Ascending aorta (tissue), 2 donors: ENCODE measurements at regions not wholly inside any gene's neighbourhood (a gene's known extent, or its start where the extent isn't known, plus 50 kb on each side); places are given as distances from the start of the nearest gene placed in this dataset.

Source experiments
- DNase-seq, 2 donors: peaks; one replicate each; pipeline ENCODE4 v3.0.0-alpha.2; 2019; ENCODE audit warnings: low spot score in 2 of 2
- H3K27ac ChIP-seq, 2 donors: fragments of 200-600 bp; sonication (generic); one replicate each; pipeline ENCODE4 v1.5.1; 2016 to 2017; ENCODE audit warnings: mild to moderate bottlenecking in 1 of 2
- H3K27me3 ChIP-seq: fragments of 200-600 bp; sonication (generic); one replicate; pipeline ENCODE4 v1.5.1; 2017
- H3K36me3 ChIP-seq, 2 donors: fragments of 200-600 bp; sonication (generic); one replicate each; pipeline ENCODE4 v1.5.1; 2016
- H3K4me1 ChIP-seq, 2 donors: fragments of 200-600 bp; sonication (generic); one replicate each; pipeline ENCODE4 v1.5.1; 2016 to 2017; ENCODE audit warnings: mild to moderate bottlenecking in 1 of 2
- H3K4me3 ChIP-seq, 2 donors: fragments of 200-600 bp; sonication (generic); one replicate each; pipeline ENCODE4 v1.5.1; 2016 to 2017; ENCODE audit warnings: mild to moderate bottlenecking in 1 of 2
- H3K9me3 ChIP-seq, 2 donors: fragments of 200-600 bp; sonication (generic); one replicate each; pipeline ENCODE4 v1.5.1; 2016
- intact Hi-C: fragments of 100-400 bp; cut with DNase I; formaldehyde crosslinking; loops from one replicate; pipeline ENCODE4 v1.15.1; 2023
- TF ChIP-seq, protein P1 (sequence below), 3 experiments: fragments of 200-600 bp in 2 of 3; fragments of 450-650 bp in 1 of 3; sonication (generic) in 2 of 3; IDR thresholded peaks; one replicate each; pipeline ENCODE4 v1.5.1; 2016 to 2019; ENCODE audit warnings: antibody characterized with exemption in 3 of 3, mild to moderate bottlenecking in 1 of 3, moderate library complexity in 1 of 3

GRCh38 chr5:36370073-36370472 lies 68.4 kb upstream of the RANBP3L start:
- Histone ChIP-seq H3K36me3 (no peaks in the 10 kb centered on the region), H3K4me1 (peaks cover 0 to 11% of the 10 kb centered on the region in 2 donors), H3K4me3 (no peak overlapping the region), H3K9me3 (no peaks in the 10 kb centered on the region), H3K27ac (no peak overlapping the region), H3K27me3 (no peaks in the 10 kb centered on the region)
- intact Hi-C loops, result no loop called here
- no peak for DNase-seq
- TF ChIP-seq, protein P1, sequence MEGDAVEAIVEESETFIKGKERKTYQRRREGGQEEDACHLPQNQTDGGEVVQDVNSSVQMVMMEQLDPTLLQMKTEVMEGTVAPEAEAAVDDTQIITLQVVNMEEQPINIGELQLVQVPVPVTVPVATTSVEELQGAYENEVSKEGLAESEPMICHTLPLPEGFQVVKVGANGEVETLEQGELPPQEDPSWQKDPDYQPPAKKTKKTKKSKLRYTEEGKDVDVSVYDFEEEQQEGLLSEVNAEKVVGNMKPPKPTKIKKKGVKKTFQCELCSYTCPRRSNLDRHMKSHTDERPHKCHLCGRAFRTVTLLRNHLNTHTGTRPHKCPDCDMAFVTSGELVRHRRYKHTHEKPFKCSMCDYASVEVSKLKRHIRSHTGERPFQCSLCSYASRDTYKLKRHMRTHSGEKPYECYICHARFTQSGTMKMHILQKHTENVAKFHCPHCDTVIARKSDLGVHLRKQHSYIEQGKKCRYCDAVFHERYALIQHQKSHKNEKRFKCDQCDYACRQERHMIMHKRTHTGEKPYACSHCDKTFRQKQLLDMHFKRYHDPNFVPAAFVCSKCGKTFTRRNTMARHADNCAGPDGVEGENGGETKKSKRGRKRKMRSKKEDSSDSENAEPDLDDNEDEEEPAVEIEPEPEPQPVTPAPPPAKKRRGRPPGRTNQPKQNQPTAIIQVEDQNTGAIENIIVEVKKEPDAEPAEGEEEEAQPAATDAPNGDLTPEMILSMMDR (IDR thresholded peaks at IDR 0.05), result no peak

DNA sequence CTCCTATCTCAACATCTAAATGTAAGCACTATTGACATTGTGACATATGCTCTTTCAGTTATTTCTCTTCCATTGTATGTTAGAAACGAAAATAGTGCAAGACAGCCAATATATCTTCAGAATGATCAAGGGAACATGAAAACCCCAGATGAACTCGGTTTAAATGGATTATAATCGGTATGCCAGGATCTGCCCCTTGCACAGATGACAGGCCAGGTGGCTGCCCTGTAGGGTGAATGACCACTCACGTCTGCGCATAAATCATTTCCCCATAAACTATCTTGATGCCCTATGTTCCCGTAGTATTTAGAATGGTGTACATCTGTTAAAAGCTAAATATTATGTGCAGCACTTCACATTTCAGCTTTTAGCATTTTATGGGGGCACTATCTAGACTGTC lies 69.7 kb upstream of the RANBP3L start:
- Histone ChIP-seq H3K27me3 (no peaks in the 10 kb centered on the region), H3K36me3 (no peaks in the 10 kb centered on the region), H3K4me1 (peaks cover 0 to 11% of the 10 kb centered on the region in 2 donors), H3K4me3 (no peak overlapping the region), H3K9me3 (no peaks in the 10 kb centered on the region), H3K27ac (no peak overlapping the region)
- DNase-seq, result no peak
- TF ChIP-seq, protein P1 (IDR thresholded peaks at IDR 0.05), result no peak
- intact Hi-C loops, result no loop called here

DNA sequence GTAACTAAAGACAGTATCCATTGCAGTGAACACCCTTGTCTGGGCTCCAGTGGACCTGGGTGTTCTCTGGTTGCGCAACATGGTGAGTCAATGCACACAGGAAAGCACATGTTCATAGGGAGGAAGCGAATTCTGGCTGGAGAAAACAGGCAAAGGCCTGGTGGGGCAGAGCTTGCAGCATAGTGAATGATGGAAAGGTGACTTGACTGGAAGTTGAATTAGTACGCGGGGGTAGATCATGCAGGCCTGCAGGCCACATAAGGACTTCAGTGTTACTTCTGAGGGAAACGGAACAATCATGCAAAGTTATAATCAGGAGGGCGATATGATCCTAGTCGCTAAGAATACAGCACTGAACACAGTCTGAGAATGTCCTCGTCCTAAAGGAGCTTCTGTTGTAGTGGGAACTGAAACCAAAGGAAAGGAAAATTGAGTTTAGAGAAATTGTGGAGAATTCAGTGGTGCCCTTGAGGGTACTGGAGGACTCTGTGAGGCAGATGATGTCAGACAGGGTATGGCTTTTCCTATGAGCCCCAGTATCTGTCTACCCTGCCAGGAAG lies 71.9 kb upstream of the RANBP3L start:
- Histone ChIP-seq H3K9me3 (no peaks in the 10 kb centered on the region), H3K4me1 (no peaks in the 10 kb centered on the region), H3K27me3 (no peaks in the 10 kb centered on the region), H3K27ac (peak overlapping the region in 1 of 2 donors; percentile 33), H3K4me3 (no peak overlapping the region), H3K36me3 (no peaks in the 10 kb centered on the region)
- intact Hi-C loops, result no loop called here
- DNase-seq, result peak; percentile 72 to 87
- TF ChIP-seq, protein P1 (IDR thresholded peaks at IDR 0.05), result no peak

GRCh38 chr5:36374266-36374862 lies 72.7 kb upstream of the RANBP3L start:
- Histone ChIP-seq H3K27ac (peak overlapping the region in 1 of 2 donors; percentile 33), H3K9me3 (no peaks in the 10 kb centered on the region), H3K36me3 (no peaks in the 10 kb centered on the region), H3K27me3 (no peaks in the 10 kb centered on the region), H3K4me3 (no peak overlapping the region), H3K4me1 (no peaks in the 10 kb centered on the region)
- no peak for DNase-seq
- TF ChIP-seq, protein P1 (IDR thresholded peaks at IDR 0.05), result no peak
- intact Hi-C loops, result no loop called here

DNA sequence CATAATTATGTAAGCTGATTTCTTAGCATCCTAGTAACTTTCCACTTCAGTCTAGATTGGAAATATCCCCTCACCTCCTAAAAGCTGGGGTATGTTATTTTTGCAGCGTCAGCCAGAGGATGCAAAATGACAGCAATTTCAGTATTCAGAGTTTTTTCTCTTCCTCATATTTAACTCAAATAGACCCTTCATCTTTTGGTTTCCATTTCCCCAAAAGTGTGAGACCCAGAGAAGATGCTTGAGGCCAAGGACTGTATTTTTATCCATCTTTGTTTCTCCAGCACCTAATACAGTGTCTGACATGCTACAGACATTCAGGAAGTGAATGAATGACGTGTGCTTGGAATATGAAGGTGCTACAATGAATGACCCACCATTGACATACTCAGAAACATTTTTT lies 75.5 kb upstream of the RANBP3L start:
- Histone ChIP-seq H3K27me3 (no peaks in the 10 kb centered on the region), H3K4me3 (no peak overlapping the region), H3K36me3 (no peaks in the 10 kb centered on the region), H3K4me1 (no peaks in the 10 kb centered on the region), H3K27ac (no peak overlapping the region), H3K9me3 (no peaks in the 10 kb centered on the region)
- intact Hi-C loops, result no loop called here
- TF ChIP-seq, protein P1 (IDR thresholded peaks at IDR 0.05), result no peak
- no peak for DNase-seq
